ENCODE measurements at regions not wholly inside any gene's neighbourhood (a gene's known extent, or its start where the extent isn't known, plus 50 kb on each side); places are given as distances from the start of the nearest gene placed in this dataset.

- Histone ChIP-seq H3K4me1 (ENCODE audit: control insufficient read depth, insufficient read depth, low read length) (no peaks in the 10 kb centered on the region), H3K9me3 (ENCODE audit: control insufficient read depth, insufficient read depth, low read depth, low read length) (no peaks in the 10 kb centered on the region), H3K27me3 (ENCODE audit: control insufficient read depth, insufficient read depth, low read length) (no peaks in the 10 kb centered on the region), H3K4me3 (ENCODE audit: low read depth in 2 of 2, low read length in 2 of 2) (no peak overlapping the region), H3K27ac (ENCODE audit: low read length) (no peak overlapping the region), H3K36me3 (ENCODE audit: control insufficient read depth, insufficient read depth, low read length) (no peaks in the 10 kb centered on the region; the same call in 1 of the 2 replicates)
- in situ Hi-C loops (cut with HindIII; ENCODE audit: low pct_unique_long_range_greater_than_20kb, low sequenced_read_pairs), result no loop called here
- intact Hi-C loops (cut with micrococcal nuclease; ENCODE audit: unreplicated experiment), result no loop called here
- TF ChIP-seq REST (IDR thresholded peaks at IDR 0.05; ENCODE audit: insufficient read depth in 1 of 2, low read depth in 2 of 2, low read length in 1 of 2) (no peak), CTCF (IDR thresholded peaks at IDR 0.05) (no peak; the same call in 1 of the 2 replicates), TCF7L2 (IDR thresholded peaks at IDR 0.05; ENCODE audit: low read depth, low read length) (no peak), SIN3A (IDR thresholded peaks at IDR 0.05; ENCODE audit: borderline replicate concordance, insufficient read depth, low read depth, low read length) (no peak), POLR2AphosphoS5 (IDR thresholded peaks at IDR 0.05; ENCODE audit: low read depth, low read length) (no peak)
- ChIA-PET CTCF (no interaction called here), POLR2A (no interaction called here)
- ATAC-seq, result no peak
- no TSS peak for BruUV-seq (replicated peaks)
- no peak for DNase-seq (ENCODE audit: low read depth, low spot score)
Measured at GRCh38 chr17:53191878-53192277, 630.8 kb upstream of the KIF2B start.

GRCh38 chr17:53186001-53186400 lies 636.7 kb upstream of the KIF2B start:
- POLR2A ChIA-PET, result no interaction called here
- in situ Hi-C loops (cut with HindIII; ENCODE audit: low pct_unique_long_range_greater_than_20kb, low sequenced_read_pairs), result no loop called here
- ATAC-seq, result no peak

More at GRCh38 chr17:53186001-53186400, 636.7 kb upstream of the KIF2B start:
- Histone ChIP-seq H3K4me3 (ENCODE audit: low read depth in 2 of 2, low read length in 2 of 2) (no peak overlapping the region), H3K27ac (ENCODE audit: low read length) (no peak overlapping the region), H3K9me3 (ENCODE audit: control insufficient read depth, insufficient read depth, low read depth, low read length) (no peaks in the 10 kb centered on the region), H3K36me3 (ENCODE audit: control insufficient read depth, insufficient read depth, low read length) (no peaks in the 10 kb centered on the region), H3K4me1 (ENCODE audit: control insufficient read depth, insufficient read depth, low read length) (no peaks in the 10 kb centered on the region), H3K27me3 (ENCODE audit: control insufficient read depth, insufficient read depth, low read length) (no peaks in the 10 kb centered on the region)
- intact Hi-C loops (cut with micrococcal nuclease; ENCODE audit: unreplicated experiment), result no loop called here
- BruUV-seq (replicated peaks), result no TSS peak
- no peak for TF ChIP-seq POLR2AphosphoS5 (IDR thresholded peaks at IDR 0.05; ENCODE audit: low read depth, low read length)
- TF ChIP-seq SIN3A (IDR thresholded peaks at IDR 0.05; ENCODE audit: borderline replicate concordance, insufficient read depth, low read depth, low read length), result no peak
- no peak for TF ChIP-seq TCF7L2 (IDR thresholded peaks at IDR 0.05; ENCODE audit: low read depth, low read length)
- TF ChIP-seq REST (IDR thresholded peaks at IDR 0.05; ENCODE audit: insufficient read depth in 1 of 2, low read depth in 2 of 2, low read length in 1 of 2), result no peak
- TF ChIP-seq CTCF (IDR thresholded peaks at IDR 0.05), result no peak
- CTCF ChIA-PET, result no interaction called here
- DNase-seq (ENCODE audit: low read depth, low spot score), result no peak

All from Panc1 (cell line).